GM10248 (cell line): ENCODE measurements at regions not wholly inside any gene's neighbourhood (a gene's known extent, or its start where the extent isn't known, plus 50 kb on each side); places are given as distances from the start of the nearest gene placed in this dataset.

Source experiments
- CTCF ChIA-PET: fragments of 300-600 bp; sonication (Branson Sonifier 250); formaldehyde crosslinking; extraction: SDS; loops from one replicate; lab custom pipeline; 2021; ENCODE audit warnings: antibody characterized with exemption; lab: Yijun Ruan, JAX
- POLR2A ChIA-PET: fragments of 350-650 bp; sonication (Branson Sonifier 250); formaldehyde crosslinking; extraction: SDS; loops from one replicate; lab custom pipeline; 2020; ENCODE audit warnings: antibody characterized with exemption; lab: Yijun Ruan, JAX
- DNase-seq: peaks from one replicate; pipeline ENCODE4 v3.0.0; 2012; ENCODE audit errors: extremely low spot score
- TF ChIP-seq, protein P1 (sequence below): IDR thresholded peaks from 2 replicates; pipeline ENCODE4 v1.5.1; 2012; ENCODE audit warnings: mild to moderate bottlenecking, low read depth; ENCODE audit errors: extremely low read depth, missing control alignments, control extremely low read depth

DNA sequence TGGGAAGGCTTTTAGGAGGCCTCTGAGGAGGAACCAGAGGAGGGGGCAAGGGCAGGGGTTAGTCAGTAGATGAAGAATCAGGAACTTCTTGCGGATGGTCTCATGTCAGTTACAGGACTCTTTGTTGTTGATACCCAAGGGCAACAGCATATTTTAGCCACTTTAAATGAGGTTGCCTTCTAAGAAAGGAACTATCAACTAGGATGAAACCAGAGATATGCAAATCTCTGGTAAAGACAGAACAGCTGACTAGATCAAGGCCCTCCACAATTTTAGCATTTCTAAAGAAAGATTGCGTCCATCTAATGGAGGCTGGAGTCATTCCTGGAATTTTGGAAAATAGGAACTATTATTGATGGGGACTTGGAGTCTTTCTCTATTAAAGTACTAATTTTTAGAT is 57.7 kb upstream of the KLF4 start:
- POLR2A ChIA-PET, result no interaction called here
- CTCF ChIA-PET, result interaction anchor here (0.8 kb wide), 1 partner anchor 10 kb away, joined by 3 read pairs; no protein-coding TSS in a partner anchor
- TF ChIP-seq, protein P1, sequence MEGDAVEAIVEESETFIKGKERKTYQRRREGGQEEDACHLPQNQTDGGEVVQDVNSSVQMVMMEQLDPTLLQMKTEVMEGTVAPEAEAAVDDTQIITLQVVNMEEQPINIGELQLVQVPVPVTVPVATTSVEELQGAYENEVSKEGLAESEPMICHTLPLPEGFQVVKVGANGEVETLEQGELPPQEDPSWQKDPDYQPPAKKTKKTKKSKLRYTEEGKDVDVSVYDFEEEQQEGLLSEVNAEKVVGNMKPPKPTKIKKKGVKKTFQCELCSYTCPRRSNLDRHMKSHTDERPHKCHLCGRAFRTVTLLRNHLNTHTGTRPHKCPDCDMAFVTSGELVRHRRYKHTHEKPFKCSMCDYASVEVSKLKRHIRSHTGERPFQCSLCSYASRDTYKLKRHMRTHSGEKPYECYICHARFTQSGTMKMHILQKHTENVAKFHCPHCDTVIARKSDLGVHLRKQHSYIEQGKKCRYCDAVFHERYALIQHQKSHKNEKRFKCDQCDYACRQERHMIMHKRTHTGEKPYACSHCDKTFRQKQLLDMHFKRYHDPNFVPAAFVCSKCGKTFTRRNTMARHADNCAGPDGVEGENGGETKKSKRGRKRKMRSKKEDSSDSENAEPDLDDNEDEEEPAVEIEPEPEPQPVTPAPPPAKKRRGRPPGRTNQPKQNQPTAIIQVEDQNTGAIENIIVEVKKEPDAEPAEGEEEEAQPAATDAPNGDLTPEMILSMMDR, result no peak
- DNase-seq, result no peak

DNA sequence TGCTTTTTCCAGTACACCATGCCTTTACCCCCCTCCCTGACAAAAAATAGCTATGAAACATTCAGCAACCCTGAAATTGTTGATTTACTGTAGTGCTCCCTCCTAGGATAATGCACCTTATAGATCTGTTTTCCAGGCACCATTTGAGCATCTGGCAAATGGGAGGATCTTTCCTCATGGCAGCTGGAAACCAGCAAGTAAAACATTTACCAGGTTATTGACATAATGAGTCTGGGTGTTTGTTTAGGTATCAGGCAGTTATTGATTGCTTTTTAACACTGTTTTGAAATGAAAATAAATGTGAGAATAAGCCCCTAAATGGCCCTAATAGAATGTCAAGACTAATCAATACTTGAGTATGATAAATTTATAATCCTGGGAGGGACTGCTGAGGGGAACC is 57.3 kb upstream of the KLF4 start:
- no peak for DNase-seq
- CTCF ChIA-PET, result interaction anchor here (0.8 kb wide), 1 partner anchor 10 kb away, joined by 3 read pairs; no protein-coding TSS in a partner anchor
- TF ChIP-seq, protein P1, result no peak
- POLR2A ChIA-PET, result no interaction called here

DNA sequence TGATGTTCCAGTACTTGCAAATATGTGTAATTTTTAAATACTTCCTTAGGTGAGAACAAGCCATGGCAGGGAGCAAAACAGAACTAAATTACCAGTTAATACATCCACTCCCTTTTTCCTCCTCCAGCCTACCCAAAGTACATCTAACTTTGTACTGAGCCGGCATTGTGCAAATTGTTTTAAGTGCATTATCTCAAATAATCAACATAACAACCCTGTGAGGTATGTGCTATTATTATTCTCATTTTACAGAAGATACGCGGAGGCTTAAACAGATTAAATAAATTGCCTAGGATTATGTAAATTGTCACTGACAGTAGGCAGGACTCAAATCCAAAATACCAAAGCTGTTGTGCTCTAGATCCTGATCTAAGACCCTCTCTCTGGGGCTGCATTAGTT is 55.5 kb upstream of the KLF4 start:
- CTCF ChIA-PET, result no interaction called here
- DNase-seq, result no peak
- TF ChIP-seq, protein P1, result no peak
- POLR2A ChIA-PET, result no interaction called here

DNA sequence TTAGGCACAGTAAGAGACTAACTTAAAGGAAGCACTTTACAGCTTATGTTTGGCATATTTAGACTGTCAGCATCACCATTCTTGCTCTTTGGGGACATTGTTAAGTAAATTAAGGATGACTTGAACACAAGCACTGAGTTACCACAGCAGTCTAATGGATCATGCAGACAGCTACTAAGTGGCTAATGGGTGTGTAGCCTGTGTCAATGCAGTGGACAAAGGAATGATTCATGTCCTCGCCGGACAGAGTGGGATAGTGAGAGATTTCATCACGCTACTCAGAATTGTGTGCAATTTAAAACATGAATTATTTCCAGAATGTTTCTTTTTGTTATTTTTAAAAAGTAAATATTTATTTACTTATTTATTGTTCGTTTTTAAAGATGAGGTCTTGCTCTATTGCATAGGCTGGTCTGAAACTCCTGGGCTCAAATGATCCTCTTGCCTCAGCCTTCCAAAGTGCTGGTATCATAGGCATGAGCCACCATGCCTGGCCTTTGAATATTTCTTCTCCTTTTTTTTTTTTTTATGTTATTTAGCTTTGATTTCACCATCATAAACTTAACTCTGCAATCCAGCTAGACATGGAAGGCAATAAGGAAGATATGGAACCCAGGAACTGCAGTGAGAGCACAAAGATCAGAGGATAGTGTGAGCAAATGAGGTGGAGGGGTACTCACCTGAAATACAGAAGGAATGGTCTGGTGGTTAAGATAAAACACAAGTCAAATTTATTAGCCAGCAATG is 53.0 kb upstream of the KLF4 start:
- TF ChIP-seq, protein P1, result no peak
- ChIA-PET CTCF (interaction anchor here (1.1 kb wide), 1 partner anchor 45 kb away, joined by 3 read pairs; no protein-coding TSS in a partner anchor), POLR2A (no interaction called here)
- DNase-seq, result no peak

DNA sequence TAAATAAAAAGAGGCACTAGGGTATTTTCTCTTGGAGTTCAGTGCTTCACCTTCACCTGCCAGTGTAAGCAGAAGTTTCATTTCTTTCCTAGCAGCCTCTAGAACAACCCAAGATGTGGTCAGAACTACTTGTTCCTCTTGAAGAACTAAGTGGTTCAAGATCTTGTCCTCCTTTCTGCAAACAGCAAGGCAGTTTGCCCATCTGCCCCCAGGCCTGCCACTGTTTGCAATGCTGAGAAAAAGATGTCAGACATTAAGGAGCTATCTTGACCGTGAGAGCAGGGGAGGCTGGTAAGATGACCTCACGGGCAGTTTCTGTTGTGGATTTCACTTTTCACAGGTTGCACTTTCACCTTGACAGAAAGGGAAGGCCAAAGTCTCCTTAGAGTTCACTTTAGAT is 52.0 kb upstream of the KLF4 start:
- DNase-seq, result peak; percentile 59
- ChIA-PET CTCF (no interaction called here), POLR2A (no interaction called here)
- TF ChIP-seq, protein P1, result no peak

DNA sequence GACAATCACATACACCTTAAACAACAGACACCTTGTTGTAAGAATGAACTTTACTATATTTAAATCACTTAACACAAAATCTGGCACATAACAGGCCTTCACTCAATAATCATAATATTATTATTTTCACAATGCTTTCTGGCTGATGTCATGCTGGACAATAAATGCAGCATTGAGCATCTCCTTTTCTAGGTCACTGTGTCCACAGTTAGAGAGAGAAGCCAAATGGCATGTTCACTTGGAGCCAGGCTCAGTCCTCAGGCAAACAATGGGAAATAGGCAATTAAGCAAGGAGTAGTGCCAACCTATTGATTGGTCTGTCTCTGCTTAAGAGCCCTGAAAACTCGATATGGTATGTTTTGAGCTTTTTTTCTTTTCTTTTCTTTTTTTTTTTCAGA is 50.6 kb upstream of the KLF4 start:
- TF ChIP-seq, protein P1, result no peak
- DNase-seq, result no peak
- ChIA-PET CTCF (no interaction called here), POLR2A (no interaction called here)
